SU-DHL-6 (cell line): ENCODE measurements at regions not wholly inside any gene's neighbourhood (a gene's known extent, or its start where the extent isn't known, plus 50 kb on each side); places are given as distances from the start of the nearest gene placed in this dataset.

Experiments
- H2AFZ ChIP-seq: fragments of 200-600 bp; sonication (generic); 2 replicates; pipeline ENCODE4 v1.6.1; 2014; ENCODE audit warnings: low read depth, mild to moderate bottlenecking, moderate library complexity, mixed read lengths, antibody characterized with exemption, low read length; ENCODE audit not compliant: severe bottlenecking
- H3F3A ChIP-seq: fragments of 200-600 bp; shearing (Covaris generic); 2 replicates; pipeline ENCODE4 v1.6.0; 2016; ENCODE audit warnings: antibody characterized with exemption, mild to moderate bottlenecking; ENCODE audit not compliant: insufficient read depth
- H3K27ac ChIP-seq: fragments of 200-600 bp; sonication (generic); 2 replicates; pipeline ENCODE4 v1.5.1; 2016; ENCODE audit warnings: low read depth, mild to moderate bottlenecking, low read length, moderate library complexity, mixed read lengths
- H3K27me3 ChIP-seq: fragments of 200-600 bp; sonication (generic), shearing (Covaris generic); 2 replicates; pipeline ENCODE4 v1.6.0; 2014; ENCODE audit warnings: mild to moderate bottlenecking, low read length
- H3K36me3 ChIP-seq: fragments of 200-600 bp; sonication (generic); 2 replicates; pipeline ENCODE4 v1.6.1; 2014; ENCODE audit warnings: mild to moderate bottlenecking, low read length, mixed read lengths
- H3K4me2 ChIP-seq: fragments of 300-600, 200-600 bp; shearing (Covaris generic), sonication (generic); 2 replicates; pipeline ENCODE4 v1.6.0; 2014; ENCODE audit warnings: low read length, low read depth, mild to moderate bottlenecking; ENCODE audit not compliant: poor library complexity, severe bottlenecking
- H3K4me3 ChIP-seq: fragments of 200-600 bp; sonication (generic); 2 replicates; pipeline ENCODE4 v1.5.1; 2014; ENCODE audit warnings: antibody characterized with exemption, low read length, mild to moderate bottlenecking, mixed read lengths; ENCODE audit not compliant: insufficient read depth, poor library complexity, severe bottlenecking
- H3K79me2 ChIP-seq: fragments of 200-600 bp; sonication (generic); 2 replicates; pipeline ENCODE4 v1.6.1; 2014; ENCODE audit warnings: mild to moderate bottlenecking, low read length, moderate library complexity; ENCODE audit not compliant: insufficient read depth
- H3K9ac ChIP-seq: fragments of 200-600 bp; sonication (generic); 2 replicates; pipeline ENCODE4 v1.7.0; 2014; ENCODE audit warnings: mild to moderate bottlenecking, low read length
- H3K9me2 ChIP-seq: fragments of 200-600 bp; sonication (generic); replicated peaks from 2 replicates; pipeline ENCODE4 v1.6.1; 2014; ENCODE audit warnings: low read length; ENCODE audit not compliant: insufficient read depth
- H3K9me3 ChIP-seq: fragments of 200-600 bp; sonication (generic); 2 replicates; pipeline ENCODE4 v1.6.1; 2014; ENCODE audit warnings: low read length, mixed read lengths; ENCODE audit not compliant: insufficient read depth
- H4K20me1 ChIP-seq: fragments of 200-600 bp; sonication (generic); 2 replicates; pipeline ENCODE4 v1.6.1; 2014; ENCODE audit warnings: low read depth, mild to moderate bottlenecking, antibody characterized with exemption, low read length, moderate library complexity, mixed read lengths
- CTCF ChIP-seq: fragments of 200-600 bp; sonication (generic); IDR thresholded peaks from one replicate; pipeline ENCODE4 v1.5.1; 2017; ENCODE audit warnings: antibody characterized with exemption, mild to moderate bottlenecking, low read length, moderate library complexity; ENCODE audit not compliant: insufficient read depth, poor library complexity, severe bottlenecking
- EZH2phosphoT487 ChIP-seq: fragments of 200-600 bp; sonication (generic), shearing (Covaris generic); conservative IDR thresholded peaks from 2 replicates; pipeline ENCODE4 v1.6.1; 2018; ENCODE audit warnings: mild to moderate bottlenecking, antibody characterized with exemption, low read length, moderate library complexity, mixed read lengths

- H3K4me3 ChIP-seq, result no peak overlapping the region
- H3F3A ChIP-seq, result peaks cover 9% of the 10 kb centered on the region; the same call in 1 of the 2 replicates
- H3K9me3 ChIP-seq, result no peaks in the 10 kb centered on the region
- no peaks in the 10 kb centered on the region for H3K79me2 ChIP-seq
- peak overlapping the region; percentile 89 for H3K27ac ChIP-seq
- no peaks in the 10 kb centered on the region for H4K20me1 ChIP-seq
- TF ChIP-seq CTCF (no peak), EZH2phosphoT487 (no peak)
- H3K9me2 ChIP-seq, result no peaks in the 10 kb centered on the region
- H3K36me3 ChIP-seq, result no peaks in the 10 kb centered on the region
- H2AFZ ChIP-seq, result peak overlapping the region; percentile 9
- H3K27me3 ChIP-seq, result no peaks in the 10 kb centered on the region
- peak overlapping the region; percentile 38 for H3K9ac ChIP-seq
- peak overlapping the region; percentile 59 for H3K4me2 ChIP-seq
Observed at GRCh38 chr4:75146223-75146622, 213.3 kb downstream of the PARM1 start.

GRCh38 chr4:75144475-75144874 is 211.6 kb downstream of the PARM1 start:
- no peaks in the 10 kb centered on the region for H3K79me2 ChIP-seq
- no peaks in the 10 kb centered on the region for H3K36me3 ChIP-seq
- no peaks in the 10 kb centered on the region for H3K9me3 ChIP-seq
- H3K27me3 ChIP-seq, result no peaks in the 10 kb centered on the region
- TF ChIP-seq CTCF (no peak), EZH2phosphoT487 (no peak)
- peak overlapping the region; percentile 38; the same call in 1 of the 2 replicates for H3K9ac ChIP-seq
- H2AFZ ChIP-seq, result no peak overlapping the region
- 0 out of 2 replicates have a peak overlapping the region, but pooled peaks have one; percentile 89 for H3K27ac ChIP-seq
- H3K4me2 ChIP-seq, result peak overlapping the region; percentile 59
- peaks cover 9% of the 10 kb centered on the region; the same call in 1 of the 2 replicates for H3F3A ChIP-seq
- H3K4me3 ChIP-seq, result peak overlapping the region; percentile 25
- H3K9me2 ChIP-seq, result no peaks in the 10 kb centered on the region
- H4K20me1 ChIP-seq, result no peaks in the 10 kb centered on the region

GRCh38 chr4:75142850-75143249 is 209.9 kb downstream of the PARM1 start:
- H3K9ac ChIP-seq, result no peak overlapping the region
- TF ChIP-seq CTCF (no peak), EZH2phosphoT487 (no peak)
- no peak overlapping the region for H3K4me3 ChIP-seq
- H3K27ac ChIP-seq, result peak overlapping the region; percentile 65
- H3K27me3 ChIP-seq, result no peaks in the 10 kb centered on the region
- H4K20me1 ChIP-seq, result no peaks in the 10 kb centered on the region
- H3K4me2 ChIP-seq, result peak overlapping the region; percentile 35
- H3F3A ChIP-seq, result peaks cover 9% of the 10 kb centered on the region; the same call in 1 of the 2 replicates
- no peak overlapping the region for H2AFZ ChIP-seq
- no peaks in the 10 kb centered on the region for H3K9me3 ChIP-seq
- H3K9me2 ChIP-seq, result no peaks in the 10 kb centered on the region
- H3K36me3 ChIP-seq, result no peaks in the 10 kb centered on the region
- no peaks in the 10 kb centered on the region for H3K79me2 ChIP-seq
